Bronchial epithelial cell (primary cell): ENCODE measurements at regions not wholly inside any gene's neighbourhood (a gene's known extent, or its start where the extent isn't known, plus 50 kb on each side); places are given as distances from the start of the nearest gene placed in this dataset.

Experiments
- DNase-seq: peaks from one replicate; pipeline ENCODE4 v3.0.0-alpha.2; 2010; ENCODE audit warnings: low read depth
- FAIRE-seq: peaks from 2 replicates; lab custom pipeline; 2011; peaks lifted over from hg19 to GRCh38; lab: Jason Lieb, UNC
- H3K27me3 ChIP-seq: 2 replicates; pipeline ENCODE4 v1.5.1; 2011; ENCODE audit warnings: low read length; ENCODE audit not compliant: control insufficient read depth, insufficient read depth
- H3K36me3 ChIP-seq: 2 replicates; pipeline ENCODE4 v1.5.1; 2011; ENCODE audit warnings: low read length; ENCODE audit not compliant: control insufficient read depth, insufficient read depth
- H3K4me3 ChIP-seq: 2 replicates; pipeline ENCODE4 v1.5.1; 2011; ENCODE audit warnings: mild to moderate bottlenecking, low read depth, low read length, control low read depth
- TF ChIP-seq, protein P1 (sequence below): IDR thresholded peaks from 2 replicates; pipeline ENCODE4 v1.5.1; 2011; ENCODE audit warnings: mild to moderate bottlenecking, moderate library complexity, low read length, control low read depth, inconsistent platforms; ENCODE audit not compliant: insufficient read depth, severe bottlenecking

DNA sequence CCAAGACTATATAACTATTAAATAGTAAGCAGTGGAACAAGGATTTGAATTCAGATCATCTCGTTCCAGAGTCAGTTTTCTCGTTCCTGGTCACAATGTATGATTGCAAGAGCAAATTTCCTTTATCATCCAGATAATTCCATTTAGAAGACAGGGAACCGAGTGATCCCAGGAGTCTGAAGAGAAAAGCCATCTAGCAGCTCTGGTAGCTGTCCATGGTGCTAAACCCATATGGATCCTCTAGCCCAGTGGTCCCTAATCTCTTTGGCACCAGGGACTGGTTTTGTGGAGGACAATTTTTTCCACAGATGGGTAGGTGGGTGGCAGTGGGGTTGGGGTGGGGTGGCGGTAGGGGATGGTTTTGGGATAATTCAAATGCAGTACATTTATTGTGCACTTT is 229.4 kb downstream of the PTPRU start:
- Histone ChIP-seq H3K27me3 (no peaks in the 10 kb centered on the region), H3K36me3 (no peaks in the 10 kb centered on the region), H3K4me3 (no peak overlapping the region)
- FAIRE-seq (no peak), DNase-seq (peak; percentile 10)
- TF ChIP-seq, protein P1, sequence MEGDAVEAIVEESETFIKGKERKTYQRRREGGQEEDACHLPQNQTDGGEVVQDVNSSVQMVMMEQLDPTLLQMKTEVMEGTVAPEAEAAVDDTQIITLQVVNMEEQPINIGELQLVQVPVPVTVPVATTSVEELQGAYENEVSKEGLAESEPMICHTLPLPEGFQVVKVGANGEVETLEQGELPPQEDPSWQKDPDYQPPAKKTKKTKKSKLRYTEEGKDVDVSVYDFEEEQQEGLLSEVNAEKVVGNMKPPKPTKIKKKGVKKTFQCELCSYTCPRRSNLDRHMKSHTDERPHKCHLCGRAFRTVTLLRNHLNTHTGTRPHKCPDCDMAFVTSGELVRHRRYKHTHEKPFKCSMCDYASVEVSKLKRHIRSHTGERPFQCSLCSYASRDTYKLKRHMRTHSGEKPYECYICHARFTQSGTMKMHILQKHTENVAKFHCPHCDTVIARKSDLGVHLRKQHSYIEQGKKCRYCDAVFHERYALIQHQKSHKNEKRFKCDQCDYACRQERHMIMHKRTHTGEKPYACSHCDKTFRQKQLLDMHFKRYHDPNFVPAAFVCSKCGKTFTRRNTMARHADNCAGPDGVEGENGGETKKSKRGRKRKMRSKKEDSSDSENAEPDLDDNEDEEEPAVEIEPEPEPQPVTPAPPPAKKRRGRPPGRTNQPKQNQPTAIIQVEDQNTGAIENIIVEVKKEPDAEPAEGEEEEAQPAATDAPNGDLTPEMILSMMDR, result no peak

DNA sequence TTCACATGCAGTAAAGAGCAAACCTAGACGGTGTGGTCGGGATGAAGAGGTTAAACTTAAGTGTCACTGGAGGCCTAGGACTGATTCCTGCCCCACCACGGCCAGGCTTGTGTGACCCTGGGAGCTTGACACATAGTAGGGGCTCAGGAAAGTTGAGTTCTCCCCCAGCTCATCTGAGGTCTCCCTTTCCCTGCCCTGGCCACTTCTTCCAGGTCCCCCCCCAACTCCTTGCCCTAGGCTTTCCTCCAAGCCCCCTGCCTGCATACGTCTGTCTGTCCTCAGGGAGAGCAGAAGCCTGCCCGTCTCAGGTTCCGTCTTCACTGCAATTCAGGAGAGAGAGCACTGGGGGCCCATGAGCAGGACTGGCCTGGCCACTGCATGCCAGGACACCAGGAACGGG is 225.8 kb downstream of the PTPRU start:
- TF ChIP-seq, protein P1, result no peak
- no peak for DNase-seq
- no peak overlapping the region for H3K4me3 ChIP-seq
- no peak for FAIRE-seq
- no peaks in the 10 kb centered on the region for H3K27me3 ChIP-seq
- H3K36me3 ChIP-seq, result no peaks in the 10 kb centered on the region

DNA sequence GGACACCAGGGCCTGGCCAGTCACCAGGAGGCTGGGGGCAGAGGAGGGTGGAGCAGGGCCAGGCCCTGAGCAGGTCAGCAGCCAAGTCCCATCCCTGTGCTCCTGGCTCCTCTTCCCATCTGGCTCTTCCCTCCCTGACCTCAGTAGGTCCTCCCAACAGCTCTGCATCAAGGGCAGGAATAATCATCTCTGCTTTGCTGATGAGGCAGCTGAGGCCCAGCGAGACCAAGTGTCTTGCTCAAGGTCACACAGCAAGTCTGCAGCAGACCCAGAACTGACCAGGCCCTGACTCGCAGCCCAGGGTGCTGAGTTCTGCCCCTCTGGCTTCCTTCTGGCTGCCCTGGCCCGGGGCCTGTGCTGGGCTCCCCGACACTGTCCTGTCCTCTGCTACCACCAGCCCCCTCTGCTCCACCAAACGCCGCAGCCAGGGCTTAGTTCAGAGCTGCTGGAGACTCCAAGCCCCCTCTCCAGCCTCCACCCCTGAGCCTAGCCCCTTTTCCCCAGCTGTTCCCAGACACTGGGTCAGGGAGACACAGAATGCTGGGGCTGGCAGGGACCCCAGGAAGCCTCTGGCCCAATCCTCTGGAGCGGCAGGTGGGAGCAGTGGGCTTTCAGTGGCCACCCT is 224.9 kb downstream of the PTPRU start:
- no peak for FAIRE-seq
- no peak for DNase-seq
- Histone ChIP-seq H3K4me3 (no peak overlapping the region), H3K36me3 (no peaks in the 10 kb centered on the region), H3K27me3 (no peaks in the 10 kb centered on the region)
- TF ChIP-seq, protein P1, result no peak

DNA sequence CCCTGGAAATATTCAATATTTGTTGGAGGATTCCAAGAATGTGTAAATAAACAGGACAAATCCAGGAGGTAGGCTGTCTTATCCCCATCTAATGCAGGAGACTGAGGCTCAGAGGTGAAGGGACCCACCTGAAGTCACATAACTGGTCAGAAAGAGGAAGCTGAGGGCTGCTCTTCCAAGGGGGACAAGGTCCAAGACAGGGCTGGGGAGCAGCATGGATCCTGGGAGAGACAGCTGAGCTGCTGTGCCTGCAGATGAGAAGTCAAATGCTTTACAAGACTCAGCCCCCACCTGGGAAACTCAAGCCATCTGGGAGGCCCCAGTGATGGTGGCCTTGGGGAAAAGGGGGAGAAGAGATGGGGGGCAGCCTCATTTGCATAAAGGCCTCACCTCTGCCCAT is 224.4 kb downstream of the PTPRU start:
- DNase-seq (no peak), FAIRE-seq (no peak)
- Histone ChIP-seq H3K4me3 (no peak overlapping the region), H3K27me3 (no peaks in the 10 kb centered on the region), H3K36me3 (no peaks in the 10 kb centered on the region)
- TF ChIP-seq, protein P1, result no peak

DNA sequence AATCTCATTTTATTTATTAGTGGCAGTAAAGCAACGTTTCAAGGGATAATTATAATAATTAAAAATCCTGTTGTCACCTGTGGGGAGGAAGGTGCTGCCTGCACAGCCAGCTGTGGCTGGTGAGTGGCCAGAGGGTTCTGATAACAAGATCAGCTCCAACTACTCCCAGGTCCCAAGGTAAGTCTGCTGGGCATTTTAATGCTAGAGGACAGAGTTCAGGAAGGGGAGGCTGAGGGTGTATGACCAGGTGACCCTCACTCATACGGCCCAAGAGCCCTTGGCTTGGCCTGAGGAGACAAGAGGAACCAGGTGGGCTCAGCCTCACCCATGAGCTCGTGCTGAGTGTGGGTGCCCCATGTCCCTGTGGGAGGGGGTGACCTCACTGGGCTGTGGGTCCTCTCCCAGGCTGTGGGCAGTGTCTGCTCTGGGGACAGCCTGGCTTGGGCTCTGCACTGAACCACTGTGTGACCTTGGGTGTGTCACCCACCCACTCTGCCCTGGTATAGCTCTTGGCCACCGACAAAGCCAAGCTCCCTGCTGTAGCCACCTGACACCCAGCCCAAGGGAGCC is 223.8 kb downstream of the PTPRU start:
- Histone ChIP-seq H3K27me3 (no peaks in the 10 kb centered on the region), H3K4me3 (no peak overlapping the region), H3K36me3 (no peaks in the 10 kb centered on the region)
- TF ChIP-seq, protein P1, result no peak
- FAIRE-seq (no peak), DNase-seq (no peak)

DNA sequence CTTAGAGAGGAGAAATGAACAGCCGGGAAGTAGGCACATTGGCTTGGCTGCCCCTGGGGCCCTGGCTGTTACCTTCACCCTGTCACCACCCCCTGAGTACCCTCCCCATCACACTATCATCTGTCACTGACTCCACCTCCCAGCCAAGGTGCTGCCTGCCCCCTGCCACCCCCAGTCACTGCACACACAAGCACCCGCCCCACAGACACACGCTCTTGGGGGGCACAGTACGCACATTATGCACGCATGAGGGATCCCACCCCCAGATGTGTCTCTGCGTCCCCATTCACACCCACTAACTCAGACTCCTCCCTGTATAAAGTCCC is 223.3 kb downstream of the PTPRU start:
- H3K36me3 ChIP-seq, result no peaks in the 10 kb centered on the region
- H3K27me3 ChIP-seq, result no peaks in the 10 kb centered on the region
- FAIRE-seq (no peak), DNase-seq (no peak)
- no peak overlapping the region for H3K4me3 ChIP-seq
- TF ChIP-seq, protein P1, result no peak
